ENCODE measurements at regions not wholly inside any gene's neighbourhood (a gene's known extent, or its start where the extent isn't known, plus 50 kb on each side); places are given as distances from the start of the nearest gene placed in this dataset.

DNA sequence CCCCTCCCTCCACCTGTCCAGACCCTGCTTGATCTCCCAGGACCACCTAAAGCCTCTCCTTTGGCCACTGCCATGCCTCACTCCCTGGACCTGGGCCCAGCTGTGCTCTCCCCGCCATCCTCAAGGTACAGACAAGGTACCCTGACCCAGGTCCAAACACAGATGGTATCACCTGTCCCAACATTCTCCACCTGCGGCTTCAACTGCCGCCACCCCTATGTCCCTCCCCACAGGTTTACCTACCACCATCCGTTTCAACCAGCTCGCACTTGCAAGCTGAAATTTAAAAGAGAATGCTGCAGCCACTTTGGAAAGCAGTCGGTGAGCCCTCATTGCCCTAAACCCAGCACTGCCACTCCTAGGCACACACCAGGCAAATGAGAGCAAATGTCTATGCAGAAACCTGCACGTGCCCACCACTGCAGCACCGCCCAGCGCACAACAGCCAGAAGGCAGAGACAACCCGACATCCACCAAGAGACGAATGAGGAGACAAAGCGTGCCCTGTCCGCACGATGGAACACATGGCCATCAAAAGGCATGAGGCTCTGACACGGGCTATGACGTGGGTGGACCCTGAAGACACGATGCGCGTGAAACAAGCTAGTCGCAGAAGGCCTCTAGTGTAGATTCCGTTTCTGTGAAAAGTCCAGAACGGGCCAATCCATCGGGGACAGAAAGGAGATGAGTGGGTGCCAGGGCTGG is 71.0 kb downstream of the RFLNA start:
- DNase-seq (ENCODE audit: low spot score), result no peak

Data from kidney capillary endothelial cell (primary cell).